Left renal pelvis (tissue), 4 donors: ENCODE measurements at regions not wholly inside any gene's neighbourhood (a gene's known extent, or its start where the extent isn't known, plus 50 kb on each side); places are given as distances from the start of the nearest gene placed in this dataset.

ENCODE experiments used
- DNase-seq, 4 donors: peaks; one replicate each; pipeline ENCODE4 v3.0.0-alpha.2; 2013; ENCODE audit warnings: low read depth in 4 of 4, low spot score in 3 of 4

DNA sequence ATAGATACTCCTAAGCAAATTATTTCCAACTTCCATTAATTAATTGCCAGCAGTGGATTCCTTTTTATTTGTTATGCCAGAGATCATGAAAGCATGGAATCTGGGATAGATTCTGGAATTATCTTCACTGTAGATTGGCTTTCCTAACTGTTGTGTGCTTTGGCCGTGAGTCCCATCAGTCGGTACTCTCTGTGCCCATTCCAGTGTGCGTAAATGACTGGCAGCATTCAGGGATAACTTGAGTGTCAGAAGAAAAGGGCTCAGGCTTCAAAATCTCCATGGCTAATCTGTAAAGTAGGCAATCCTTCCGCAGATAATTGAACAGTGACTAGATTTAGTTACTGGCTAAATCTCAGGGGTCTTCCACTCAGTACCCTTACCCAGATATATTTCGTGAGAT, 76.8 kb upstream of the TMEM164 start:
- no peak for DNase-seq

DNA sequence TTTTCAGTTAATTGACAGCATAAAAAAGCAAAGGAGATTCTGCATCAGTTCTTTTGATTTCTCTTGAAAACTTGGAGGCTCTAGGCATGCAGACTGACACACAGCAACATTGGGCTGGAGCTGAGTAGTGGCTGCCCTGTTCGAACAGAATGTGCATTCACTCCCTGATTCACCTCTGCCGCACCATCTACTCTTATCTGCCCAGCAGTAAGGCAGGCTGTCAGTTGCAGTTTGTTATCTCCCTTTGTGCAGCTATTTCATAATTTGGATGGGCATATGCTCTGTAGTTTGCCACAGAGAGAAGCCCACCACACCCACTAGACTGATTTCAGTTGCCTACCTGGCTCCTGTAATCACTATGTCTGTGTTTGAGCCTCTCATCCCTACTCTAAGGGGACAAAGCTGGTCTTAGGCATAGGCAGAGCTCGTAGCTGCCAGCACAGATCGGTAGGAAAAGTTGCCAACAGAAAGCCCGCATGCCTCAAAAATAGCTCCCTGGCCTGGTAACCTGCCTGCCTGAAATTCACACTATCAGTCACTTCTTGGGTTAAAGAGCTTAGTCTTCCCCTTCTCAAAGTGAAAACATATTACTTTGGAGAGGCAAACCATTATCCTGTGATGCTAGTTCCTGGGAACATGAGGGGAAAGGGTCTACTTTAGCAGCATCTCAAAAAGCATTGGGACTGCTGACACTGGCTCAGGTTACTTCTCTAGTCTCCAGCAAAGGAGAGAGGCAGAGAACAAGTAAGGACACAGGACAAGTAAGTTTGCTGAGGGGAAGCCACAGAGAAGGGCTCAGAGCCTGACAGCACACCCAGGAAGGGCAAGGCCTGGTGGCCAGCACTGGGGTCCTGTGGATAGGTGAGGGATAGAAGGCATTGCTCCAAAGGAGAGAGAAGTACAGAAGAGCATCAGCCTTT, 75.9 kb upstream of the TMEM164 start:
- DNase-seq = no peak

DNA sequence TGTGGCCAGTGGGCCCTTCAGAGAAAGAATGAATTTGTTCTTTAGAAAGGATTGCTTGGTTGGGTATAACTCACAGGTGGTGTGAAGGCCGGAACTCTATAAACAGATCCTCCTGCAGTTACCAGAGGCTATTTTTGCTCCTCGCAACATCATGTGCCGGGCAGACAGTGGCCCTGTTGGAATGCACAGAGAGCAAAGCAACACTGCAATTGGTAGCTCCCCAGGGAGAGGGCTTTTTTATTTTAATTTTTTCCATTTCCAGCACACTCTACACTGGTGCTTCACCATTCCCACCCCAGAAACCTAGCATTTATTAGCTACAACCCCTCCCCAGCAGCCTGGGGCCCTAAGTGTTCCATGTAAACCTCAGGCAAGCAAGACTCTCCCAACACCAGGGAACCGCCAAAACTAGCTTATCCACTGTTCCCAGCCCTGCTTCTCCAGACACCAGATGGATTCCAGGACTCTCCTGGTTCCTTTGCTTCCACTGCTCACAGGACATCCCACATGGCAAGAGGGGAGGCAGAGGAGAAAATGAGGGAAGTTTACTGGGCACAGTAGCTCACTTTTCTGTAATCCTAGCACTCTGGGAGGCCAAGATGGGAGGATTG, 75.1 kb upstream of the TMEM164 start:
- DNase-seq = no peak

DNA sequence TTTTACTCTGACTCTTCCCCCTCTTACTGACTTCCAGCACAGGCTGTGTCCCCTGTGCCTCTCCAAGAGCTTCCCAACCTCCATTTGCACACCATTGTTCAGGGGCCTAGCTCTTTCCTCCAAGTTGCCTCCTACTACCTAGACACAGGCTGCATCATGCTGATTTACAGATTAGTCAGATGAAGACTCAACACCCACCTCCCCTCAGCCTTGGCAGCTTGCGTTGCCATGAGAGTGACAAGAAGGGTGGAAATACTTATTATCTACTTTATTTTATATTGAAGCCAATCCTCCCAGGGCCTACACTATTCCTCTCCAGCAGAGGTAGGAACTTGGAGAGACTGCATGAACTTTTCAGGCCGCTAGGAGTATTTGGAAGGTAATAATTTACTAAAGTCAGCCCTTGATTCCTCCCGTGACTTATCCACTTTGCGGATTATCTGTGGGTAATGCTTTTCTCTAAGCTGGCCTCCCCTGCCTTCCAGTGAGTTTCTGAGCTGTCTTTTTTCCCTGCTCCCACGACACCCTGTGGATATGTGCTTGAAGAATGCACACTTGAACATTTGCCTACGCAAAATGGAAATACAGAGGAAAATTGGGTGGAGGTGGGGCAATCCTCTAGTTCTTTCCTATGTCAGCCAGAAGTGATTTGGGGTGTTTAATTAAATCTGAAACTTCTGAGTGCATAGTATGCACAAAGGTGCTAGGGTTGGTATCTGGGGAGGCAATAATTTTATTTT, 74.1 kb upstream of the TMEM164 start:
- DNase-seq = no peak

DNA sequence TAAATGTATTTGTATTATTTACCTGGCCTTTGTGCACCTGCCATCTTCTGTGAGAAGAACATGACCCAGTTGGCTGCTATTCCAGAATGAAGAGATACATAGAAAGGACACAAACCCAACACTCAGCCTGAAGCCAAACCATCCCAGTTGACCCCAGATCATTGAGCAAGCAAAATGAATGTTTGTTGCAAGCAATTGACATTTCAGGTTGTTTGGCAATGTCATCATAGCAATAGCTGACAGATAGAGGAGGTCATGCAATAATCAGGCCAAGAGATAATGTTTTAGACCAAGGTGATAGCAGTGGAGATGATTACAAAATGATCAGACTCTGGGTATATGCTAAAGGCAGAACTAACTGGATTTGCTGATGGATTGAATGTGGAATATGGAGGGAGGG, 71.2 kb upstream of the TMEM164 start:
- no peak for DNase-seq

DNA sequence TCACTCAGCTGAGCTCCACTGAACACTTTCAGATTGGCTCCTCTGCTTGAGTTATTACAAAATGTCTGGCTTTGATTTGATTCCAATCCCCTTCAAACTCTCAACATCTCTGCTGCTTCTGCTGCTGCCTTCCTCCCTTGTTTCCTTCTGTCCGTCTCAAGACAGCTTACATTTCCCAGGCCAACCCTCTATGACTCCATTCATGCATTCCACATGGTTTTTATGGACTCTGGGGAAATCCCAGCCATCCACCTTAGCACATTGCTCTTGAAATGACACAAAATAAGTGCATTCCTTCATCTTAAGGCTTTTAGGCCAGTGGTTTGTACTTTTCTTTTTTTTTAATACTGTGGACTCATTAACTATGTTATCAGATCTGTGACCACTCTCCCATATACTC, 68.5 kb upstream of the TMEM164 start:
- no peak for DNase-seq

DNA sequence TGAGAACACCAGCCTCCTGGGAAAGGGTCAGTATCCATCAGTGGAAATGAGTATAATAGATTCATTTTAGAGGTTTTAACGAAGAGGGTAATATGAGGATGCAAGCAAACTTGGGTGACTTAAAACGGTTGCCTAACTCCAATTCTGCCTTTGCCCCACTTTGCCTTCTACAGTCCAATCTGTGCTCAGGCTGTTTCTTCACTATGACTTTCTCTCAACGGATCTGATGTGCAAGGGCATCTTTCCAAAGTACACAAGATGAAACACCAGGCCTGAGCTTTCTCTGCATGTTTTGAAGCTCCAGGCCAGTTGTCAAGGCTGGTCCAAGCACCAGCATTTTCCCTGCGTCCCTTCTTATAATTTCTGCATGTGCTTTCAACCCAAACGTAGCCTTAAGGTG, 68.0 kb upstream of the TMEM164 start:
- no peak for DNase-seq

DNA sequence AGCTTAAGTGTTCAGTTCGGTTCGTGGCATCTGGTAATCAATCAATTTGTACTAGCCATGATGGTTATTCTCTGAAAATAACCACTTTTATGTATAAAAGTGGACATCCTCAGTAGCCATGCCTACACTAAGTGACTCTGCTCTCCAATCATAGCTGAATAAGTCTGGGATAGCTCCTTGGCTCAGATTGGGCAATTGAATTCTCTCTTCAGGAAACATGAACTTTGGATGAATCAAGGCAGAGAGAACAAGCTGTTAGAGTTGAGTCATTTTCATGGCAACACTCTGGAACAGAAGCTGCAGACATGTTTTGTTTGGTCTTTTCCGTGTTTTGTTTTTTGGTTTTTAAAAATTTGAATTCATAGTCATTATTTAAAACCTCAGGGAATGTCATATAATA, 66.8 kb upstream of the TMEM164 start:
- DNase-seq = no peak

DNA sequence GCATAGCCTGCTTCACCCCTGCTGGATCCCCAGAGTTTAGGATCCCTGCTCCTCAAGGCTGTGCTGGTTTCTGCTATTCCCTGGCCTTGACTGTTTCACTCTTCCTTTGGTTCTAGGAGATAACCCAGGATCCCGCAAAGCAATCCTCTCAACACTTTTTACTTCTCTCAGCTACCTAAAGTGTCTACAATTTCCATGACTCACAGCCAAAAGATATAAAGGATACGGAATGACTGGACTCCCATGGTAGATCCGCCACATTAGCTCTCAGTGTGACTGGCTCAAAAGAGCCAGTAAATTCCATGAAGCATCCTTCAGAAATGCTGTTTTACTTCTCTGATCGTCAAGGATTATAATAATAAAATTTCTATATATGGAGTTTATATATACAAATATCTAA, 66.3 kb upstream of the TMEM164 start:
- no peak for DNase-seq

DNA sequence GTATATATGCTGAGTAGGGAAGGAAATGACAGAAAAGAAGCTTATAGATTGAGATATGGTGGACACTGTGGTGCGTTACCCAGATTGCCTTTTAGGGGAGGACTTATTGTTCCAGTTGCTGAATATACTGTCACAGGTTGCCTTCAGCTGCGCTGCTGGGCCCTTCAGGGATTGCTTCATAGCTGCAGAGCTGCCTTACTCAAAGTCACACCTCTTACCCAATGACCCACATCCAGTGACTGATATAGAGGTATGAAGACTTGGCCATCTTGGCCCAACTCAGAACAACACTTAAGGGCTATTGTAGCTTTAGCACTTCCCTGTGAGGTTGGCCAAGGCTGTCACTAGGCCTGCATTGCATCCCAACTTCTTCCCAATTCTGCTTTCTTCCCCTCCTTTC, 63.4 kb upstream of the TMEM164 start:
- DNase-seq = no peak

DNA sequence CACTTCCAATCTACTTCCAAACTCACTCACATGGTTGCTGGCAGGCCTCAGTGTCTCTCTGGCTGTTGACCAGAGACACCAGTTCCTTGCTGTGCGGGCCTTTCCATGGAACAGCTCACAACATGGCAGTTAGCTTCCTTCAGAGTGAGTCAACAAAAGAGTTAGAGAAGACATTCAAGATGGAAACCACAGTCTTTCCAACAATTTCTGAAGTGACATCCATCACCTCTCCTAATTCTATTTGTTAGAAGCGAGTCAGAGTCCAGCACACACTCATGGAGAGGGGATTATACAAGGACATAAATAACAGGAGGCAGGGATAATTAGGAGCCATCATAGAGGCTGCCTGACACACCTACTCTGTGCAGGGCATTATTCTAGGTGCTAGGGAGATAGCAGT, 62.5 kb upstream of the TMEM164 start:
- DNase-seq = no peak

DNA sequence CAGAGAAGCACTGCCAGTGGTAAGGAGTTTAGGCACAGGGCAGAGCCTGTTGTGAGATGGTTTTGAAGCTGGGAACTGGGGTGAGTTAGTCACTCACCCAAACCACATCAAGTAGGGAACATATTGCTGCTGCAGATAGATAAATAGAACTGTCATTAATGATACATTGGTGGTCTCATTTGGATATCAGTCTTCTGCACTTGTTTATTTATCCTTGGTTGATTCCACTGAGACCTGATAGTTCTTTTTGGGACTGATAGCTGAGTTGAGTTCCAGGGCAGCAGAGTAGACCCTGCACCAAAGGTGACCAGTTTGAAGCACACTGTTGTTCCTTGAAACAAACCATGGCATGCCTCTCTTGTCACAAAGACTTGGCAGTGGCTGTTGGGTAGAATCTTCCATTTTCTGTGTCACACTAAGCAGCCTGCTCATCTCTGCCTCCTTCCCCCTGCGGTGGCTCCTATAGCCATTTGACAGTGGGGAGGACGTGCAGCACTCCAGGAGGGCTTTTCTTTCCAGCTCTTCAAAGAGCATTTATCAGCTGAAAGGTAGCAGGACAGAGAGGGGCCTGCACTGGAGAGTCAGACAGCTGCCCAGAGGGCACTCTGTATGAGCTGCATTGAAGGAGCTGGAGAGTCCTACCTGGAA, 59.7 kb upstream of the TMEM164 start:
- DNase-seq = no peak

DNA sequence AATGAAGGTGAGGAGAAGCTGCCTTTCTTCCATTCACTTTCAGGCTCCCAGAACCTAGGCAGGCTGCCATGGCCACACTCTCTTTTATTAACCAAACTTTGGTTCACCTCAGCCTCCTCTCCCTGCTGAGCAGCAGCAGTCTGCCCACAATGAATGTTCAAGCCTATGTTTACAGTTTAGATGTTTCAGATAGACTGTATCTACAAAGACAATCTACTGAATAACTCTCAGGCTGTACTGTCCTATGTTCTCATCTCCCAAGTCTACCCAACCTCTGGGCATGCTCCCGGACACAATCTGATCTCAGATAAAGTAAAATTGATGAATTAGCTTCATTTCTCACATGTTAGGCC, 59.2 kb upstream of the TMEM164 start:
- DNase-seq = no peak

DNA sequence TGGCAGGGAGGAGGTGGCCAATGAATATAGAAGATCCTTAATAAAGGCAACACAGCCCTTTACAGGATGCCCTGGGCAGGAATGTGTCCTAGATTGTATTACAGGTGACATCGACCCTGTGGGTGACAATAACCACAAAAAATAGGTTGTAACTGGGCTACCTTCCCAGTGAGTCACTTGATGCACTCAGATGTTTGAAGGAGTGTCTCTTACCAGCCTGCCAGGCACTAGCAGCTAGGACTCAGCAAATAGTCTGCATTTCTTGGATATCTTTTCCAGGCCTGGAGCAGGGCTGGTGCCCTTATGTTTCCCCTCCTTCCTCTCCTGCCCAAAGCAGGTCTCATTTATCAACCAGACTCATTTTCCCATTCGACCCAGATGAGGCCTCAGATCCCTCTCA, 50.9 kb upstream of the TMEM164 start:
- no peak for DNase-seq

DNA sequence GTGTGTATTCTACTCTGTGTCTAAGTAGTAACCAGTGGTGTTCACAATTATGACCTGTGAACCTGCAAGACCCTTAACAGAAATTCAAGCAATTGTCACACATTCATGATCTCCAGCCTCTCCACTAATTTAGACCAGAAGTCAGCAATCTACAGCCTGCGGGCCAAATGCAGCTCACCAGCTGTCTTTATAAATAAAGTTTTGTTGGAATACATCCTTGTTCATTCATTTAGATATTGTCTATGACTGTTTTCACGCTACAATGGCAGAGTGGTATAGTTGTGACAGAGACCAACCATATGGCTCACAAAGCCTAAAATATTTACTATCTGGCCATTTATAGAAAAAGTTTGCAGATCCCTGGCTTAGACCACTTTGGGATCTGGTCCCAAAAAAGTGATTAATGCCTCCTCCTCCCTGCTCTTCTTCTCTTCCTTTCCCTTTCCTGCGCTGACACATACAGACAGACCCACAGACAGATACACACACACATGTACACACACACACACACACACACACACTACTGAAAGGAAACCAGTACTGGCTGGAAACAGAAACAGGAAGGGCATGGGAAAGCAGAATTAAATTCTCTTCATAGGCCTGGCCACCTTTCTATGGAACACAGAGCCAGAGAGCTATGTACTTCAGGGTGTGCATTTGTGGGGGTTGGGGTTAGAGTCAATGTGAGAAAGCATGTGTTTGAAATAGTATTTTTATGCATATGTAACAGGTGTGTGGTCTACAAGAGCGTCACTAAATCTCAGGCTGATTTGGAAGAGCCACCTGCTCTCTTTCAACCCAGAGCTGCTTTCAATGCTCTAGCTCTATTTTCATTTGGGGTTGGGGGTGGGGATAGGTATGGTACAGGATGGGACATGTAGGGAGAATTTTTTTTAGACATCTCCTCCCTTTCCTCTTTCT, 49.7 kb upstream of the TMEM164 start:
- DNase-seq = no peak
